IMR-90 (cell line): ENCODE measurements at regions not wholly inside any gene's neighbourhood (a gene's known extent, or its start where the extent isn't known, plus 50 kb on each side); places are given as distances from the start of the nearest gene placed in this dataset.

ENCODE experiments used
- ATAC-seq: fragments of 200-7000 bp; cut with Tn5 transposase; 2 replicates; pipeline ENCODE4 v1.9.1; 2020; ENCODE audit warnings: low read depth, mild to moderate bottlenecking, moderate library complexity
- BruUV-seq: library from RNA; stranded (reverse); fragments of 400-500 nt; replicated peaks from 2 replicates; lab custom pipeline; 2021; lab: Mats Ljungman, UMichigan
- CTCF ChIA-PET: fragments of 300-600 bp; formaldehyde crosslinking; extraction: SDS; loops from one replicate; lab custom pipeline; 2021; ENCODE audit warnings: antibody characterized with exemption; lab: Yijun Ruan, JAX
- POLR2A ChIA-PET: fragments of 300-600 bp; sonication (Branson Sonifier 250); formaldehyde crosslinking; loops from one replicate; lab custom pipeline; 2022; ENCODE audit warnings: antibody characterized with exemption; ENCODE audit not compliant: unreplicated experiment; lab: Charles Lee
- DNase-seq: peaks from one replicate; pipeline ENCODE4 v3.0.0; 2013
- H2AFZ ChIP-seq: replicated peaks from 2 replicates; pipeline ENCODE3; 2013; ENCODE audit warnings: low read length, mild to moderate bottlenecking; ENCODE audit not compliant: poor library complexity
- H2AK5ac ChIP-seq: 2 replicates; pipeline ENCODE4 v1.6.1; 2013; ENCODE audit warnings: low read depth, low read length, inconsistent platforms
- H2AK9ac ChIP-seq: replicated peaks from 2 replicates; pipeline ENCODE3; 2013; ENCODE audit warnings: mild to moderate bottlenecking, low read depth, low read length, moderate library complexity; ENCODE audit not compliant: poor library complexity
- H2BK120ac ChIP-seq: 2 replicates; pipeline ENCODE4 v1.6.1; 2013; ENCODE audit warnings: low read depth, low read length, inconsistent platforms
- H2BK15ac ChIP-seq: 3 replicates; pipeline ENCODE4 v1.6.1; 2013; ENCODE audit warnings: low read depth, low read length, inconsistent platforms
- H2BK20ac ChIP-seq: 2 replicates; pipeline ENCODE4 v1.6.1; 2013; ENCODE audit warnings: low read depth, mild to moderate bottlenecking, inconsistent platforms, low read length, moderate library complexity
- H2BK5ac ChIP-seq: 2 replicates; pipeline ENCODE4 v1.6.1; 2013; ENCODE audit warnings: mild to moderate bottlenecking, low read depth, low read length, inconsistent platforms; ENCODE audit not compliant: poor library complexity, severe bottlenecking
- H3K14ac ChIP-seq: replicated peaks from 2 replicates; pipeline ENCODE4 v1.6.1; 2013; ENCODE audit warnings: low read depth, low read length, inconsistent platforms
- H3K18ac ChIP-seq: 2 replicates; pipeline ENCODE4 v1.6.1; 2013; ENCODE audit warnings: low read depth, low read length, control low read depth
- H3K23ac ChIP-seq: 2 replicates; pipeline ENCODE4 v1.6.1; 2013; ENCODE audit warnings: low read depth, low read length, inconsistent platforms
- H3K27ac ChIP-seq: 2 replicates; pipeline ENCODE4 v1.5.1; 2013; ENCODE audit warnings: mild to moderate bottlenecking, control low read depth, low read length; ENCODE audit not compliant: insufficient read depth
- H3K27me3 ChIP-seq: 2 replicates; pipeline ENCODE4 v1.6.1; 2013; ENCODE audit warnings: low read length; ENCODE audit not compliant: control insufficient read depth, insufficient read depth
- H3K36me3 ChIP-seq: 2 replicates; pipeline ENCODE4 v1.6.1; 2013; ENCODE audit warnings: low read length, mixed read lengths; ENCODE audit not compliant: control insufficient read depth, insufficient read depth
- H3K4ac ChIP-seq: 2 replicates; pipeline ENCODE4 v1.6.1; 2013; ENCODE audit warnings: low read depth, low read length, inconsistent platforms
- H3K4me1 ChIP-seq: 2 replicates; pipeline ENCODE4 v1.6.1; 2013; ENCODE audit warnings: low read length, mixed read lengths; ENCODE audit not compliant: control insufficient read depth, insufficient read depth
- H3K4me2 ChIP-seq: 2 replicates; pipeline ENCODE4 v1.6.1; 2013; ENCODE audit warnings: low read depth, mild to moderate bottlenecking, control low read depth, low read length, moderate library complexity
- H3K4me3 ChIP-seq: 2 replicates; pipeline ENCODE4 v1.5.1; 2013; ENCODE audit warnings: low read depth, mild to moderate bottlenecking, control low read depth, low read length, moderate library complexity; ENCODE audit not compliant: insufficient read depth
- H3K56ac ChIP-seq: 2 replicates; pipeline ENCODE4 v1.6.1; 2013; ENCODE audit warnings: low read length, inconsistent platforms; ENCODE audit not compliant: insufficient read depth; ENCODE audit errors: extremely low read depth
- H3K79me1 ChIP-seq, 2 experiments: 2 replicates each; pipeline ENCODE4 v1.6.1; 2013; ENCODE audit warnings: low read length in 2 of 2, inconsistent platforms in 1 of 2, low read depth in 1 of 2
- H3K9ac ChIP-seq: 2 replicates; pipeline ENCODE4 v1.6.1; 2013; ENCODE audit warnings: low read depth, low read length, control low read depth
- H3K9me1 ChIP-seq: 2 replicates; pipeline ENCODE4 v1.6.1; 2013; ENCODE audit warnings: low read length, inconsistent platforms; ENCODE audit not compliant: insufficient read depth
- H3K9me3 ChIP-seq: 2 replicates; pipeline ENCODE4 v1.6.1; 2013; ENCODE audit warnings: low read length; ENCODE audit not compliant: control insufficient read depth, insufficient read depth
- H4K20me1 ChIP-seq: 2 replicates; pipeline ENCODE4 v1.6.1; 2013; ENCODE audit warnings: low read length, inconsistent platforms; ENCODE audit not compliant: insufficient read depth
- H4K5ac ChIP-seq: 2 replicates; pipeline ENCODE4 v1.6.1; 2013; ENCODE audit warnings: mild to moderate bottlenecking, low read depth, low read length, control low read depth
- H4K8ac ChIP-seq, 2 experiments: 2 replicates each; pipeline ENCODE4 v1.6.1; 2013; ENCODE audit warnings: low read depth in 2 of 2, low read length in 2 of 2, control low read depth in 1 of 2, inconsistent platforms in 1 of 2
- H4K91ac ChIP-seq: 2 replicates; pipeline ENCODE4 v1.6.1; 2013; ENCODE audit warnings: low read depth, low read length, inconsistent platforms; ENCODE audit not compliant: insufficient read depth
- BHLHE40 ChIP-seq: fragments of 150-350 bp; IDR thresholded peaks from 2 replicates; pipeline ENCODE4 v1.6.1; 2016; ENCODE audit warnings: mild to moderate bottlenecking, low read depth, low read length
- CEBPB ChIP-seq: IDR thresholded peaks from 2 replicates; pipeline ENCODE4 v1.6.1; 2012; ENCODE audit warnings: low read depth, low read length, improper control_type of control experiment
- CTCF ChIP-seq: conservative IDR thresholded peaks from 2 replicates; pipeline ENCODE4 v1.5.1; 2012; ENCODE audit warnings: mild to moderate bottlenecking, low read depth, low read length, improper control_type of control experiment
- FOS ChIP-seq: fragments of 150-350 bp; IDR thresholded peaks from 2 replicates; pipeline ENCODE4 v1.6.1; 2016; ENCODE audit warnings: low read depth, low read length
- MAFK ChIP-seq: IDR thresholded peaks from 2 replicates; pipeline ENCODE4 v1.6.1; 2012; ENCODE audit warnings: low read depth, low read length, improper control_type of control experiment
- MXI1 ChIP-seq: IDR thresholded peaks from 2 replicates; pipeline ENCODE4 v1.6.1; 2012; ENCODE audit warnings: low read depth, mild to moderate bottlenecking, low read length, moderate library complexity, borderline replicate concordance
- RAD21 ChIP-seq: IDR thresholded peaks from 2 replicates; pipeline ENCODE4 v1.6.1; 2012; ENCODE audit warnings: low read length, improper control_type of control experiment
- RFX5 ChIP-seq: IDR thresholded peaks from 2 replicates; pipeline ENCODE4 v1.8.0; 2012; ENCODE audit warnings: low read depth, mild to moderate bottlenecking, low read length, moderate library complexity
- WGBS, 2 experiments: methylation state at CpG; one replicate each; pipeline versions ENCODE4 v1.1.5 to v1.1.7; 2013; ENCODE audit warnings: missing lambda C conversion rate in 2 of 2; ENCODE audit not compliant: insufficient read length in 1 of 2; ENCODE audit errors: extremely low coverage in 2 of 2; 5-methylcytosine and 5-hydroxymethylcytosine counted together
- dilution Hi-C: fragments of 300-500 bp; cut with HindIII; formaldehyde crosslinking; loops from one replicate; pipeline ENCODE4 v1.14.3; 2018; ENCODE audit warnings: low sequenced_read_pairs; ENCODE audit not compliant: unreplicated experiment
- in situ Hi-C: fragments of 300-500 bp; cut with MboI; formaldehyde crosslinking; loops from 3 replicates; pipeline ENCODE4 v1.14.3; 2019; ENCODE audit warnings: low sequenced_read_pairs, inconsistent platforms, mixed read lengths
- intact Hi-C: fragments of 100-400 bp; cut with micrococcal nuclease; formaldehyde crosslinking; loops from 2 replicates; pipeline ENCODE4 v1.10.0; 2022
- TF ChIP-seq, protein P1 (sequence below): fragments of 150-350 bp; IDR thresholded peaks from 2 replicates; pipeline ENCODE4 v1.6.1; 2017; ENCODE audit warnings: mild to moderate bottlenecking, antibody characterized with exemption, low read length, low read depth
- TF ChIP-seq, protein P2 (sequence below): fragments of 150-350 bp; IDR thresholded peaks from 2 replicates; pipeline ENCODE4 v1.6.1; 2016; ENCODE audit warnings: low read depth, mild to moderate bottlenecking, low read length, moderate library complexity, borderline replicate concordance

GRCh38 chr13:68030152-68030809 is 800.1 kb upstream of the PCDH9 start:
- Histone ChIP-seq H2AK5ac (no peak overlapping the region), H2BK120ac (no peak overlapping the region), H3K9me1 (no peaks in the 10 kb centered on the region), H4K5ac (no peak overlapping the region), H3K36me3 (no peaks in the 10 kb centered on the region), H3K27ac (no peak overlapping the region), H3K9ac (no peak overlapping the region), H2BK20ac (no peak overlapping the region), H2AFZ (no peak overlapping the region), H3K9me3 (peaks cover 4% of the 10 kb centered on the region; the same call in 1 of the 2 replicates), H3K4me1 (no peaks in the 10 kb centered on the region), H3K27me3 (no peaks in the 10 kb centered on the region), H3K4ac (no peak overlapping the region), H3K18ac (no peak overlapping the region), H3K56ac (no peak overlapping the region), H2BK15ac (no peak overlapping the region), H2BK5ac (no peak overlapping the region), H3K4me2 (no peak overlapping the region), H3K4me3 (no peak overlapping the region), H4K91ac (no peak overlapping the region), H3K14ac (no peak overlapping the region), H4K20me1 (no peaks in the 10 kb centered on the region), H3K23ac (no peak overlapping the region), H3K79me1 (no peaks in the 10 kb centered on the region), H2AK9ac (no peak overlapping the region), H4K8ac (no peak overlapping the region)
- dilution Hi-C loops (no loop called here), in situ Hi-C loops (no loop called here), intact Hi-C loops (no loop called here)
- no peak for TF ChIP-seq RAD21
- no peak for TF ChIP-seq MAFK
- TF ChIP-seq, protein P1, sequence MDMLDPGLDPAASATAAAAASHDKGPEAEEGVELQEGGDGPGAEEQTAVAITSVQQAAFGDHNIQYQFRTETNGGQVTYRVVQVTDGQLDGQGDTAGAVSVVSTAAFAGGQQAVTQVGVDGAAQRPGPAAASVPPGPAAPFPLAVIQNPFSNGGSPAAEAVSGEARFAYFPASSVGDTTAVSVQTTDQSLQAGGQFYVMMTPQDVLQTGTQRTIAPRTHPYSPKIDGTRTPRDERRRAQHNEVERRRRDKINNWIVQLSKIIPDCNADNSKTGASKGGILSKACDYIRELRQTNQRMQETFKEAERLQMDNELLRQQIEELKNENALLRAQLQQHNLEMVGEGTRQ = no peak
- TF ChIP-seq, protein P2, sequence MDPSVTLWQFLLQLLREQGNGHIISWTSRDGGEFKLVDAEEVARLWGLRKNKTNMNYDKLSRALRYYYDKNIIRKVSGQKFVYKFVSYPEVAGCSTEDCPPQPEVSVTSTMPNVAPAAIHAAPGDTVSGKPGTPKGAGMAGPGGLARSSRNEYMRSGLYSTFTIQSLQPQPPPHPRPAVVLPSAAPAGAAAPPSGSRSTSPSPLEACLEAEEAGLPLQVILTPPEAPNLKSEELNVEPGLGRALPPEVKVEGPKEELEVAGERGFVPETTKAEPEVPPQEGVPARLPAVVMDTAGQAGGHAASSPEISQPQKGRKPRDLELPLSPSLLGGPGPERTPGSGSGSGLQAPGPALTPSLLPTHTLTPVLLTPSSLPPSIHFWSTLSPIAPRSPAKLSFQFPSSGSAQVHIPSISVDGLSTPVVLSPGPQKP = no peak
- TF ChIP-seq CTCF = no peak
- no peak for TF ChIP-seq BHLHE40
- TF ChIP-seq CEBPB = no peak
- no peak for TF ChIP-seq MXI1
- no peak for TF ChIP-seq FOS
- no peak for TF ChIP-seq RFX5
- POLR2A ChIA-PET = no interaction called here
- no TSS peak for BruUV-seq
- ATAC-seq = no peak
- no CpG with 5 or more reads among the region's 1 CpG for WGBS, 2 experiments
- CTCF ChIA-PET = no interaction called here
- DNase-seq = no peak
